PC-9 (cell line): ENCODE measurements at regions not wholly inside any gene's neighbourhood (a gene's known extent, or its start where the extent isn't known, plus 50 kb on each side); places are given as distances from the start of the nearest gene placed in this dataset.

ENCODE experiments used
- BruUV-seq: library from RNA; stranded (reverse); fragments of 400-500 nt; replicated peaks from 2 replicates; lab custom pipeline; 2021; lab: Mats Ljungman, UMichigan
- CTCF ChIA-PET: fragments of 300-600 bp; sonication (Branson Sonifier 250); formaldehyde crosslinking; loops from one replicate; lab custom pipeline; 2022; ENCODE audit warnings: antibody characterized with exemption; lab: Charles Lee
- POLR2A ChIA-PET: fragments of 300-600 bp; sonication (Branson Sonifier 250); formaldehyde crosslinking; loops from one replicate; lab custom pipeline; 2022; ENCODE audit warnings: antibody characterized with exemption; ENCODE audit not compliant: unreplicated experiment; lab: Charles Lee
- DNase-seq, 2 experiments: peaks; one replicate each; pipeline versions ENCODE4 v3.0.0 to v3.0.0-alpha.2; 2015 to 2022; ENCODE audit warnings: mixed read lengths in 1 of 2
- H2AFZ ChIP-seq: fragments of 200-600 bp; sonication (generic); 2 replicates; pipeline ENCODE4 v1.8.1; 2017; ENCODE audit warnings: antibody characterized with exemption
- H3F3A ChIP-seq: fragments of 200-600 bp; sonication (generic); 2 replicates; pipeline ENCODE4 v1.8.1; 2017; ENCODE audit warnings: antibody characterized with exemption, mild to moderate bottlenecking, low read depth; ENCODE audit not compliant: insufficient read depth
- H3K27ac ChIP-seq: fragments of 200-600 bp; sonication (generic); 2 replicates; pipeline ENCODE4 v1.6.1; 2016; ENCODE audit warnings: mixed run types
- H3K27me3 ChIP-seq: fragments of 200-600 bp; sonication (generic); 2 replicates; pipeline ENCODE4 v1.6.1; 2016; ENCODE audit warnings: low read depth, mixed run types; ENCODE audit not compliant: insufficient read depth
- H3K36me3 ChIP-seq: fragments of 200-600 bp; sonication (generic); 2 replicates; pipeline ENCODE4 v1.6.1; 2016; ENCODE audit warnings: low read depth, mixed run types
- H3K4me1 ChIP-seq: fragments of 200-600 bp; sonication (generic); replicated peaks from 2 replicates; pipeline ENCODE4 v1.6.1; 2016; ENCODE audit warnings: mixed run types; ENCODE audit not compliant: insufficient read depth
- H3K4me2 ChIP-seq: fragments of 200-600 bp; sonication (generic); 2 replicates; pipeline ENCODE4 v1.6.1; 2017; ENCODE audit warnings: mixed run types
- H3K4me3 ChIP-seq: fragments of 200-600 bp; sonication (generic); 2 replicates; pipeline ENCODE4 v1.6.1; 2016; ENCODE audit warnings: mixed run types
- H3K79me2 ChIP-seq: fragments of 200-600 bp; sonication (generic); 2 replicates; pipeline ENCODE4 v1.6.1; 2017; ENCODE audit warnings: low read depth, mixed run types
- H3K9me2 ChIP-seq: fragments of 200-600 bp; sonication (generic); 2 replicates; pipeline ENCODE4 v1.8.1; 2017; ENCODE audit warnings: mild to moderate bottlenecking; ENCODE audit not compliant: insufficient read depth
- H3K9me3 ChIP-seq: fragments of 200-600 bp; sonication (generic); 2 replicates; pipeline ENCODE4 v1.8.1; 2016; ENCODE audit warnings: low read depth; ENCODE audit not compliant: insufficient read depth
- H4K20me1 ChIP-seq: fragments of 200-600 bp; sonication (generic); 2 replicates; pipeline ENCODE4 v1.8.1; 2017; ENCODE audit not compliant: insufficient read depth
- CTCF ChIP-seq: fragments of 200-600 bp; sonication (generic); conservative IDR thresholded peaks from 2 replicates; pipeline ENCODE4 v1.6.1; 2017; ENCODE audit warnings: mixed run types, antibody characterized with exemption, mild to moderate bottlenecking, moderate library complexity
- EZH2 ChIP-seq: fragments of 200-600 bp; sonication (generic); IDR thresholded peaks from 2 replicates; pipeline ENCODE4 v1.8.0; 2017; ENCODE audit warnings: antibody characterized with exemption, low read depth
- intact Hi-C: fragments of 100-400 bp; cut with micrococcal nuclease; formaldehyde crosslinking; loops from one replicate; pipeline ENCODE4 v1.10.0; 2022; ENCODE audit not compliant: unreplicated experiment

GRCh38 chr5:120219988-120220387 is 244.1 kb upstream of the PRR16 start:
- Histone ChIP-seq H3K4me3 (no peak overlapping the region), H3K79me2 (no peaks in the 10 kb centered on the region), H3K9me3 (no peaks in the 10 kb centered on the region), H3F3A (no peaks in the 10 kb centered on the region), H3K4me2 (no peak overlapping the region), H3K9me2 (no peaks in the 10 kb centered on the region), H4K20me1 (no peaks in the 10 kb centered on the region), H3K27ac (no peak overlapping the region), H3K27me3 (no peaks in the 10 kb centered on the region), H3K36me3 (no peaks in the 10 kb centered on the region), H2AFZ (no peak overlapping the region), H3K4me1 (no peaks in the 10 kb centered on the region)
- BruUV-seq: no TSS peak
- intact Hi-C loops: no loop called here
- ChIA-PET POLR2A (no interaction called here), CTCF (no interaction called here)
- DNase-seq: no peak
- TF ChIP-seq EZH2 (no peak), CTCF (no peak)

- CTCF ChIA-PET: no interaction called here
- Histone ChIP-seq H3K36me3 (no peaks in the 10 kb centered on the region), H3K9me2 (no peaks in the 10 kb centered on the region; the same call in 1 of the 2 replicates), H3K4me3 (no peak overlapping the region), H3K9me3 (no peaks in the 10 kb centered on the region), H3F3A (no peaks in the 10 kb centered on the region), H3K27me3 (no peaks in the 10 kb centered on the region), H3K4me1 (no peaks in the 10 kb centered on the region), H3K27ac (no peak overlapping the region), H4K20me1 (no peaks in the 10 kb centered on the region), H2AFZ (no peak overlapping the region), H3K79me2 (no peaks in the 10 kb centered on the region), H3K4me2 (no peak overlapping the region)
- intact Hi-C loops: no loop called here
- DNase-seq: no peak
- BruUV-seq: no TSS peak
- POLR2A ChIA-PET: no interaction called here
- TF ChIP-seq EZH2 (no peak), CTCF (no peak)
Measured at GRCh38 chr5:120225524-120225923, 238.6 kb upstream of the PRR16 start.

- Histone ChIP-seq H3K9me2 (no peaks in the 10 kb centered on the region; the same call in 1 of the 2 replicates), H3K9me3 (no peaks in the 10 kb centered on the region), H3K79me2 (no peaks in the 10 kb centered on the region), H3K4me3 (no peak overlapping the region), H3K27me3 (no peaks in the 10 kb centered on the region), H4K20me1 (no peaks in the 10 kb centered on the region), H3K36me3 (no peaks in the 10 kb centered on the region), H3F3A (no peaks in the 10 kb centered on the region), H3K4me2 (no peak overlapping the region), H3K27ac (no peak overlapping the region), H3K4me1 (no peaks in the 10 kb centered on the region), H2AFZ (no peak overlapping the region)
- ChIA-PET POLR2A (no interaction called here), CTCF (no interaction called here)
- intact Hi-C loops: no loop called here
- BruUV-seq: no TSS peak
- TF ChIP-seq EZH2 (no peak), CTCF (no peak)
- no peak for DNase-seq
Measured at GRCh38 chr5:120228262-120229031, 235.7 kb upstream of the PRR16 start.
